ENCODE measurements at regions not wholly inside any gene's neighbourhood (a gene's known extent, or its start where the extent isn't known, plus 50 kb on each side); places are given as distances from the start of the nearest gene placed in this dataset.

- Histone ChIP-seq H3K9ac (replicated peaks; ENCODE audit: extremely low read depth, insufficient read depth, low read length) (no peak overlapping the region), H3K79me2 (ENCODE audit: control insufficient read depth, insufficient read depth, low read length) (no peaks in the 10 kb centered on the region), H3K27me3 (ENCODE audit: control insufficient read depth in 2 of 2, insufficient read depth in 2 of 2, low read length in 2 of 2) (no peaks in the 10 kb centered on the region), H3K36me3 (ENCODE audit: control insufficient read depth in 2 of 2, extremely low read depth in 1 of 2, insufficient read depth in 2 of 2, low read length in 2 of 2) (no peaks in the 10 kb centered on the region), H3K27ac (ENCODE audit: insufficient read depth, low read depth, low read length) (no peak overlapping the region), H2AFZ (ENCODE audit: low read depth, low read length) (no peak overlapping the region), H3K9me1 (replicated peaks; ENCODE audit: control insufficient read depth, extremely low read depth, insufficient read depth, low read length) (no peaks in the 10 kb centered on the region), H3K4me1 (ENCODE audit: control insufficient read depth, extremely low read depth, insufficient read depth, low read length) (no peaks in the 10 kb centered on the region), H4K20me1 (replicated peaks; ENCODE audit: control insufficient read depth, extremely low read depth, insufficient read depth, low read length) (no peaks in the 10 kb centered on the region), H3K4me2 (ENCODE audit: insufficient read depth, low read length) (no peak overlapping the region), H3K4me3 (replicated peaks in 1 of 3; ENCODE audit: insufficient read depth in 1 of 3, low read depth in 1 of 3, low read length in 3 of 3) (no peak overlapping the region), H3K9me3 (replicated peaks; ENCODE audit: control insufficient read depth, insufficient read depth, low read length) (no peaks in the 10 kb centered on the region)
- TF ChIP-seq FOS (IDR thresholded peaks at IDR 0.05; ENCODE audit: borderline replicate concordance, insufficient read depth, low read length) (no peak), MYC (IDR thresholded peaks at IDR 0.05; ENCODE audit: low read depth, low read length) (no peak), GATA2 (IDR thresholded peaks at IDR 0.05; ENCODE audit: insufficient read depth, insufficient read length, low read depth, low read length) (no peak), JUN (IDR thresholded peaks at IDR 0.05; ENCODE audit: borderline replicate concordance, insufficient read depth, insufficient read length, low read depth) (no peak), POLR2A (IDR thresholded peaks at IDR 0.05; ENCODE audit: low read depth, low read length) (no peak), EZH2 (IDR thresholded peaks at IDR 0.05; ENCODE audit: borderline replicate concordance, low read depth, low read length, severe bottlenecking) (no peak), POLR2AphosphoS5 (IDR thresholded peaks at IDR 0.05; ENCODE audit: insufficient read depth, low read depth, low read length) (no peak), CTCF (IDR thresholded peaks at IDR 0.05; ENCODE audit: extremely low read depth in 1 of 2, insufficient read depth in 1 of 2, low read depth in 1 of 2, low read length in 2 of 2) (no peak)
- TF ChIP-seq, protein P1, sequence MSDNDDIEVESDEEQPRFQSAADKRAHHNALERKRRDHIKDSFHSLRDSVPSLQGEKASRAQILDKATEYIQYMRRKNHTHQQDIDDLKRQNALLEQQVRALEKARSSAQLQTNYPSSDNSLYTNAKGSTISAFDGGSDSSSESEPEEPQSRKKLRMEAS (IDR thresholded peaks at IDR 0.05; ENCODE audit: insufficient read depth, insufficient read length) = no peak
- CTCF ChIA-PET = no interaction called here
- dilution Hi-C loops (cut with MboI; ENCODE audit: extremely low pct_ligation_motif_present, low sequenced_read_pairs) = no loop called here
- FAIRE-seq (no peak), DNase-seq (ENCODE audit: low read depth, low spot score) (no peak)
- intact Hi-C loops (cut with micrococcal nuclease) = no loop called here
- POLR2A ChIA-PET = no interaction called here
- no TSS peak for BruUV-seq (replicated peaks)
Measured at GRCh38 chr5:167356374-167356773, 935.1 kb upstream of the WWC1 start.

Measured in endothelial cell of umbilical vein (primary cell).